Endothelial cell (in vitro differentiated cells): ENCODE measurements at regions not wholly inside any gene's neighbourhood (a gene's known extent, or its start where the extent isn't known, plus 50 kb on each side); places are given as distances from the start of the nearest gene placed in this dataset.

Source experiments
- DNase-seq: peaks from one replicate; pipeline ENCODE4 v3.0.0; 2021; ENCODE audit warnings: low spot score
- H3K27ac Mint-ChIP-seq: one replicate; pipeline ENCODE4 v1.8.0; 2021; ENCODE audit warnings: mixed read lengths, inconsistent platforms; ENCODE audit not compliant: unreplicated experiment
- H3K27me3 Mint-ChIP-seq: one replicate; pipeline ENCODE4 v1.8.0; 2021; ENCODE audit warnings: mild to moderate bottlenecking, moderate library complexity, mixed read lengths, inconsistent platforms; ENCODE audit not compliant: unreplicated experiment
- H3K36me3 Mint-ChIP-seq: one replicate; pipeline ENCODE4 v1.8.0; 2021; ENCODE audit warnings: mild to moderate bottlenecking, low read depth, mixed read lengths, inconsistent platforms; ENCODE audit not compliant: unreplicated experiment
- H3K4me1 Mint-ChIP-seq: one replicate; pipeline ENCODE4 v1.8.0; 2021; ENCODE audit warnings: mild to moderate bottlenecking, mixed read lengths, inconsistent platforms; ENCODE audit not compliant: unreplicated experiment
- H3K4me3 Mint-ChIP-seq: one replicate; pipeline ENCODE4 v1.8.0; 2021; ENCODE audit warnings: mild to moderate bottlenecking, mixed read lengths, inconsistent platforms; ENCODE audit not compliant: unreplicated experiment
- H3K9me3 Mint-ChIP-seq: one replicate; pipeline ENCODE4 v1.8.0; 2021; ENCODE audit warnings: mixed read lengths, inconsistent platforms; ENCODE audit not compliant: unreplicated experiment
- TF ChIP-seq, protein P1 (sequence below): fragments of 200-600 bp; sonication (generic); IDR thresholded peaks from one replicate; pipeline ENCODE4 v1.5.0; 2021; ENCODE audit warnings: antibody characterized with exemption; ENCODE audit not compliant: unreplicated experiment

DNA sequence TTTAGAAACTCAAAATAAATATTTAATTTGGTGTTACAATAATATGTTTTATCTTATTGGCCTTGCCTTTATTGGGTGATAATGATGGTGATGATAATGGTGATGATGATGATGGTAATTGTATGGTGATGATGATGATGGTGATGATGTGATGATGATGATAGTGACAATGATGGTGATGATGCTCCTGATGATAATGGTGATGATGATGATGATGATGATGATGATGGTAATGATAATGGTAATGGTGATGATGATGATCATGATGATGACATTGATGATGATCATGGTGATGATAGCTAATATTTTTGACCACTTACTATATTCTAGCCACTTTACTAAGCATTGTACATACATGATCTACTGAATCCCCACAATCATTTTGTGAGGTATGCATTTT lies 1548.6 kb upstream of the TMEM132C start:
- Mint-ChIP-seq H3K27me3 (peaks cover 2% of the 10 kb centered on the region), H3K36me3 (peaks cover 3% of the 10 kb centered on the region), H3K4me3 (no peak overlapping the region)

DNA sequence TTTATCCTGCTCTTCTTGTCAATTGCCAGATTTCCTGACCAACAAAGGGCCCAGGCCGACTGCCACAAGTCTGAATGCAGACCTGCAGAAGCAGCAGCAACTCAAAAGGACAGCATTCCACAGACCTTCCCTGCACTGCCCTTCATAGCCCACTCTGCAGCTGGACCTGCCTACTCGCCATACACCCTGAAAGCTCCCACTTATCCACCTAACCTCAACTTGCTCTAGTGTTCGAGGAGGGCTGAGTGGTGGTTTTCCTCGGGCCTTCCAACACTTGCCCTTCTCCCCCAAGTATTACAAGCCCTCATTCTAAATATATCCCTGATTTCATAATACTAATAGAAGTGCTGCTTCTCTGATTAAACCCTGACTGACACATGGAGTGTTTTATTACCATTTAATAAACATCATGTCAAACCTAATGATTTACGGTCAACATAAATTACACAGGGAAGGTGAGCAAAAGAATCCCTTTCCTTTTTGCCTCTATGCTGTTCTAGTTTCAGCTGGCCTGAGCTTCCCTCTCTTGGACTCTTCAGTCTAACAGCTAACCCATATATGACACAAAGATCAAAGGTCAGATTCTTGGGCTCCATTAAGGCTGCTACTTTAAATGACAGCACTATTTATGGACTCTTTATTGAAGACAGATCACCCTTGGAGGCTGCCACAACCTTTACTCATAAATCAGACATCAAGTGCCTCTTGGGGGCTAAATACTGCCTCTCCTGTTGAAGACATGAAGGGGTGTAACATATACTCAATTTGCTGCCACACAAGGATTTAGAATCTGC lies 1546.9 kb upstream of the TMEM132C start:
- TF ChIP-seq, protein P1, sequence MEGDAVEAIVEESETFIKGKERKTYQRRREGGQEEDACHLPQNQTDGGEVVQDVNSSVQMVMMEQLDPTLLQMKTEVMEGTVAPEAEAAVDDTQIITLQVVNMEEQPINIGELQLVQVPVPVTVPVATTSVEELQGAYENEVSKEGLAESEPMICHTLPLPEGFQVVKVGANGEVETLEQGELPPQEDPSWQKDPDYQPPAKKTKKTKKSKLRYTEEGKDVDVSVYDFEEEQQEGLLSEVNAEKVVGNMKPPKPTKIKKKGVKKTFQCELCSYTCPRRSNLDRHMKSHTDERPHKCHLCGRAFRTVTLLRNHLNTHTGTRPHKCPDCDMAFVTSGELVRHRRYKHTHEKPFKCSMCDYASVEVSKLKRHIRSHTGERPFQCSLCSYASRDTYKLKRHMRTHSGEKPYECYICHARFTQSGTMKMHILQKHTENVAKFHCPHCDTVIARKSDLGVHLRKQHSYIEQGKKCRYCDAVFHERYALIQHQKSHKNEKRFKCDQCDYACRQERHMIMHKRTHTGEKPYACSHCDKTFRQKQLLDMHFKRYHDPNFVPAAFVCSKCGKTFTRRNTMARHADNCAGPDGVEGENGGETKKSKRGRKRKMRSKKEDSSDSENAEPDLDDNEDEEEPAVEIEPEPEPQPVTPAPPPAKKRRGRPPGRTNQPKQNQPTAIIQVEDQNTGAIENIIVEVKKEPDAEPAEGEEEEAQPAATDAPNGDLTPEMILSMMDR = no peak
- peaks cover 2% of the 10 kb centered on the region for H3K27me3 Mint-ChIP-seq
- H3K27ac Mint-ChIP-seq = no peak overlapping the region
- peaks cover 53% of the 10 kb centered on the region for H3K9me3 Mint-ChIP-seq
- peaks cover 11% of the 10 kb centered on the region for H3K36me3 Mint-ChIP-seq
- no peaks in the 10 kb centered on the region for H3K4me1 Mint-ChIP-seq
- DNase-seq = no peak
- H3K4me3 Mint-ChIP-seq = no peak overlapping the region

More for the DNA sequence above, 1548.6 kb upstream of the TMEM132C start:
- Mint-ChIP-seq H3K9me3 (peaks cover 35% of the 10 kb centered on the region), H3K4me1 (no peaks in the 10 kb centered on the region), H3K27ac (no peak overlapping the region)
- TF ChIP-seq, protein P1 = no peak
- DNase-seq = no peak

DNA sequence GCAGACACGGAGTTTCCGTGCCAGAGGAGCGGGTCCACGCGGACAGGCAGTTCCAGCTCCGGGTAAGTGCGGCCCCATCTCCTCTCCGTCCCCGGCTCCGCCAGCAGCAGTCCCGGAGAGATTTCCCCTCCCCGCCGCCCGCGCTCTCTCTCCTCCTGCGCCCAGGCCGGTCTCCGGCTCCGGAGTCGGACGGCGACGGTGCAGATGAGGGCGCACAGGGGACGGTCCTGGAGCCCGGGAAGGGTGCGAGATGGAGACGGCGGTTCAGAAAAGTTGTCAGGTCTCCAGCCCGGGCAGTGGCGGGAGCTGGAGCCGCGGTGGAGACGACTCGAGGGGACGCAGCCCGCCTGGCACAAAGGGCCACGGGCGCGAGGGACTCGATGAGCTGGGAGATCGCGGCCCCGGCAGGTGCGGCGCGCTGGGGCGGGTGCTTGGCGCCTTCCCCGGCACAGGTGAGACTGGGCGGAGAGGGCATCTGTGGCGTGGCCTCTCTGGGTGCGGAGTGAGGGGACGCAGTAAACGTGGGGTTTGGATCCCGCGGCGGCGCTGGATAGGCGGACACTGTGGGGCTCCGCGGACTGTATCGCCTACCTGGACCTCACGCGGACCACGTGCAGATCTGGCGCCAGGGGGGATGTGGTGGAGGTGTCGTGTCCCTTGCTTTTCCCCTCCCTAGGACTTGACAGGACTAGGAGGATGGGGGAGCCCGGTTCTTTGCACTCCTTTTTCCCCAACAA lies 1540.3 kb upstream of the TMEM132C start:
- H3K27ac Mint-ChIP-seq = no peak overlapping the region
- no peaks in the 10 kb centered on the region for H3K4me1 Mint-ChIP-seq
- peaks cover 45% of the 10 kb centered on the region for H3K9me3 Mint-ChIP-seq
- peaks cover 16% of the 10 kb centered on the region for H3K36me3 Mint-ChIP-seq
- DNase-seq = no peak
- TF ChIP-seq, protein P1 = no peak
- H3K4me3 Mint-ChIP-seq = no peak overlapping the region
- peaks cover 9% of the 10 kb centered on the region for H3K27me3 Mint-ChIP-seq

DNA sequence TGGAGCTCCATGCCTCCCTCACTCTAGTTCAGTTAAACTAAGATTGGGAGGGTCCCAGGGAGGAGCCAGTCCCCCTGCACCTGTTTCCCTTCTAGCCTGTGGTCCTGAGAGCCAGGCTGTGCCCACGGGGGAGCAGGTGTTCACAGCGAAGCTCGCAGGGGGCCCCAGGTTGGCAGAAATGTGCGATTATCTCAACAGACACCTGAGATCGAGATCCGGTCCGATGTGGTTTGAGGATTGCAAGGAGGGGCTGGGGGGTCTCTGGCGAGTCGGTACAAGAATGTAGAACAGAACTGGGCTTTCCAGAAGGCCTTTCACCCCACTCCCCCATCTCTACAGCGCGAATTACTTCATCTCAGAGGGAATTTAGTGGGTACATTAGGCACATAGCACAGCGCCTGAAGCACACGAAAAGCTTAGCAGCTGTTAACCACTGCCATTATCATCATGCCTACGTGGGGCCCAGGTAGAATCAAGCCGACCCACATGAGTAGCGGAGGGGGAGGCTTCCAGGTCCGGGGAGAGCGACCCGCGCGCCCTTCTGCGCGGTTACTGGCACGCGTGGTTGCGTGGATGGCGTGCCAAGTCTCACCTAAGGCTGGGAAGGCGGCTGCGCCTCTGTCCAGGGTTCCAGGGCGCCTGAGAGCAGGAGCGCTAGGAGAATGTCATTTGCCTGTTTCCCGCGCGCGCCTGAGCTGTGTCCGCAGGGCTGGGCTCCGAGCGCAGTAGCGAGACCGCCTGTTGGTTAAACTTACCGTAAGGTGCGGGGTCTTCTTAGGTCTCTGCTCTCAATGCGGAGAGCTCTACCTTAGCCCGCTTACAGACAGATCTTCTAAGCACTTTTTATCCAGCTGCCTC lies 1539.5 kb upstream of the TMEM132C start:
- H3K4me1 Mint-ChIP-seq = no peaks in the 10 kb centered on the region

More for the DNA sequence above, 1539.5 kb upstream of the TMEM132C start:
- no peak overlapping the region for H3K27ac Mint-ChIP-seq
- peaks cover 9% of the 10 kb centered on the region for H3K27me3 Mint-ChIP-seq
- H3K36me3 Mint-ChIP-seq = peaks cover 16% of the 10 kb centered on the region
- peaks cover 44% of the 10 kb centered on the region for H3K9me3 Mint-ChIP-seq
- DNase-seq = no peak
- no peak overlapping the region for H3K4me3 Mint-ChIP-seq
- TF ChIP-seq, protein P1 = no peak
